NCI-H128 (cell line): ENCODE measurements at regions not wholly inside any gene's neighbourhood (a gene's known extent, or its start where the extent isn't known, plus 50 kb on each side); places are given as distances from the start of the nearest gene placed in this dataset.
"Not testable (repeated sequence)": the region's sequence is repeated elsewhere in the genome, so short reads cannot be mapped to it uniquely, and the experiment has no call there.

Experiments used
- DNase-seq: peaks from one replicate; lab custom pipeline; 2025; ENCODE audit not compliant: unreplicated experiment; lab: John Stamatoyannopoulos, UW

DNA sequence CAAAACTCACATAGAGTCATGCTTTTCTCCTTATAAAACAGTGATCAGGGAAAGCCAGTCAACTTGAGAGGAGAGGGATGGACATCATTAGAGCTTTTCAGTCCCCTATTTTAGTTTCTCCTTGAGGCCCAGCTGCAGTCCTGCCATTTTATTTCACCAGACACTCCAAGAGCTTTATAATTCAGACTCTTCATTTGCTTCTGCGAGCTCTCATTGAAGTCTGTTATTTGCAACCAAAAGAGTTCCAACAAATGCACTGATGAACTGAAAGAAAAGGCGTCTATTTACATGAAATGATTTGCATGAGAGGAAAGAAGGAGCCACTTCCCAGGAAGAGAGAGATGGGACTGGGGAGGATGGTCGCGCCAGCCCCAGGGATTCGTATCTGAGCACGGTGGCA lies 86.8 kb downstream of the NDUFA12 start:
- no peak for DNase-seq

DNA sequence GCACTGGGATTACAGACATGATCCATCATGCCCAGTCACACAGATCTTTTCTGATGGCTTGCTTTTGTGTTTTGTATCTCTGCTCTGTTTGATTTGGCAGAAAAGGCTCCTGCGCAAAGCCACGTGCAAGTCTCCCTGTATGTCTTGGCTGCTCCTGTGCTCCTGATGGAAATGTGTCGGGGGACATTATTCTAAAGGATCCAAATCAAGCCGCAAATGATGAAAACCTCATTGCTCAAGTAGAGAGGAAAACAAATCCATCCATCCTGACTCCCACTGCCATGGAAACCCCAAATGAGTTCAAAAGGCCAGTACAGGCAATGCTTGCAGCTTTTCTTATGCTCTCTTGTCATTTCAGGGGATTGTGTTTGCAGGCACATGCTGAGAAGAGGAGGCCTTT lies 93.8 kb downstream of the NDUFA12 start:
- DNase-seq: no peak

DNA sequence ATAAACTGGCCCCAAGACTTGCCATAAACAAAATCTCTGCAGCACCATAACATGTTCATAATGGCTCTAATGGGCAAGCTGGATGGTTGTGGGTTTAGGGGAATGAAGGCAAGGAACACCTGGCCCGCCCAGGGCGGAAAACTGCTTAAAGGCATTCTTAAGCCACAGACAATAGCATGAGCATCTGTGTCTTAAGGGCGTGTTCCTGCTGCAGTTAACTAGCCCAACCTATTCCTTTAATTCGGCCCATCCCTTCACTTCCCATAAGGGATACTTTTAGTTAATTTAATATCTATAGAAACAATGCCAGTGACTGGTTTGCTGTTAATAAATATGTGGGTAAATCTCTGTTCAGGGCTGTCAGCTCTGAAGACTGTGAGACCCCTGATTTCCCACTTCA lies 97.7 kb downstream of the NDUFA12 start:
- not testable (repeated sequence) for DNase-seq

DNA sequence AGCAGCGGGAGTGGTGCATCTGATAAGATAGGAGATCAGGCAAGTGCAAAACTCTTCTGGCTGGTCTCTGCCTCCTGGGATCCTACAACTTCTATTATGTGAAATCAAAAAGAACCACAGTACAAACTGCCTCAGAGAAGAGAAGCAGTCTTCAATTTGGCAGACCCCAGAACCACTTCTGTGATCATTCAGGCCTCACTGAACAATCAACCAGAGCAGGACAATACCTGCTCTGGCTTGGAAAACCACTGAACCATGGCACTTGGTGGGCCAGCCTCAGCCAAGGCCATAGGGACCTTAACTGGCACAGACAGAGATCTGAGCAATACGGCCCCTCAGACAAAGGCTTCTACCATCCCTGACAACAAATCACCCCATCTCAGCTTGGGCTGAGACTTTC lies 103.0 kb downstream of the NDUFA12 start:
- DNase-seq: no peak

DNA sequence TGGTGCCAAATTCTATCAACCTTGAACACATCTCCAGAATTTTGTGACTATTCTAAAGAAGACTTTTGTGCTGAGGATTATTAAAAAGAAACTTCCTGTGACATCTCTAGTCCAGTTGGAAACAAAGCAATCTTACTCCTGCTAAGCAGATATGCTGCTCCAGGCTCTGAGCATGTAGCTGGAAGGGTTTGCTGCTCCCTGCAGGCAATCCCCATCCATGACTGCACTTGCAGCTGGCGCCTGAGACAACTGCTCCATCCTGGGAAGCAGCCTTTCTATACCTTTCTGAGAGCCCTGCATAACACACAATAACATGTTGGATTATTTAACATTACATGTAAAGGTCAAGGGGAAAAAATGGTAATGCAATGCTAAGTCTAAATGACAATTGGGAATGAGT lies 105.1 kb downstream of the NDUFA12 start:
- DNase-seq: no peak

DNA sequence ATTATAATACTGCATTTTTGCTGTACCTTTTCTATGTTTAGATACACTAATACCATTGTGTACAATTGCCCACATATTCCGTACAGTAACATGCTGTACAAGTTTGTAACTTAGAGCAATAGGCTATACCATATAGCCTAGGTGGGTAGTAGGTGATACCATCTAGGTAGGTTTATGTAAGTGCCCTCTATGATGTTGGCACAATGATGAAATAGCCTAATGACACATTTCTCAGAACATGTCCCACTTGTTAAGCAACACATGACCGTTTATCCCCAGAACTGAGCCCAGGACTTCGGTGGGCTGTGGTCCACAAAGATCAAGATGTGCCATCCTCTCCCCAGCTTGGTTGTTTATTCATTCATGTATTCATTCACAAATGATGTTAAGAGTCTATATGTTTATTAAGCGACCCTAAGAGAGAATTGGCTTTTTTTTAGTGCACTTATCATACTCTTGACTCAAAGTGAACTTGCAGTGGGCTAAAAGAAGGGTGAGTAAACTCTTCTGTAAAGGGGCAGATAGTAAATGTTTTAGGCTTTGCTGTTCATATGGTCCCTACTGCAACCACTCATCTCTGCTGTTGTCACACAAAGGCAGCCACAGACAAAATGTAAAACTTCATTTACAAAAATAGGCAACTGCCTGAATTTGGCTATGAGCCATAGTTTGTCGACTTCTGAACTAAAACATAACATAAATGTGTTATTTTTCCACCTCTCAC lies 110.8 kb downstream of the NDUFA12 start:
- DNase-seq: no peak

DNA sequence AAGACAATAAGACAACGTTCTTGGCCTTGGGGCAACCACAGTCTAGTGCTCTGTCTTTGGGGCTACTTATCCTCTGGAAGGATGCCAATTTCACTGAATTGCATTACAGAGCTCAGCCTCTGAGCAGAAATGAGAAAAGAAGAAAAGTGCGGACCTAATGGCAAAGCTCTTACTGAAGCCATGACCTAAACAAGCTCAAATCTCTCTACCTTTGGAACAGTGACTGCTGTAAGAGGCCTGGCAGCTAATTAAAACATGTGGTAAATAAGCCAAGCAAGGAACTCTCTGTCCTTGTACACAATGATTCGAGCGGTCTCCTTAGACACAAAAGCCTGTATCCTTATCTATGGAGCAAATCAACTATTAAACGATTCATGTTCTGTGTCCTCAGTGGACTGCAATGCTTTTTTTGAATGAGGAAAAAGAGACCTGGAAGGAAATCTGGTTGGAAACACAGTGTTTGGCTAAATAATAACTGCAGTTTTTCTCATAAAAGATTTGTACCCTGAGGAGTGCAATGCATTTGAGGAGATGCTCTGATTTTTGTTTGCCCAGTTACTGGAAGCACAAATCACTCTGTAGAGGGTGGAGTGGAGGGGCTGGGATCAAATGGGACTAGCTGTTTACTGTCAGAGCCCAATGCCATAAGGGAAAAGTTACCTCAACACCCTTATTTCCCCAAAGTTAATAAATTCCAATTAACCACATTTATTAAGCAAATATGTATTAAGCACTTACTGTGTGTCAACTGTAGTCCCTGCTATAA lies 113.9 kb downstream of the NDUFA12 start:
- DNase-seq: no peak

DNA sequence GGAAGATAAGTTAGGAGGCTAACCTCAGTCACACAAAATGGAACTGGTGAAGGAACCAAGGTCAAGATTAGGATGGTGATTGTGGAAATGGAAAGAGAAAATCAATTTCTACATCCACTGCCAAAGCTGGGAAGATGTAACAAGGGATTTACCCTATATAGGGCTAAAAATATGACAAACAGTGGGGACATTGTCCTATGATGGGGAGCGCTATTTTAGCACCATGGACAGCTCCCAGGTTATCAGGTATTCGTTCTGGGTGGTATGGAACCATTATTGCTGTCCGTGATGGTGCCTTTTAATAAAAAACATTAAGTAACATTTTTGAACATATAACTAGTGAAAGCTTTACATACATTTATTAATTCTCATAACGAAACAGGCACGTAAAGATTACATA lies 124.0 kb downstream of the NDUFA12 start:
- DNase-seq: no peak

DNA sequence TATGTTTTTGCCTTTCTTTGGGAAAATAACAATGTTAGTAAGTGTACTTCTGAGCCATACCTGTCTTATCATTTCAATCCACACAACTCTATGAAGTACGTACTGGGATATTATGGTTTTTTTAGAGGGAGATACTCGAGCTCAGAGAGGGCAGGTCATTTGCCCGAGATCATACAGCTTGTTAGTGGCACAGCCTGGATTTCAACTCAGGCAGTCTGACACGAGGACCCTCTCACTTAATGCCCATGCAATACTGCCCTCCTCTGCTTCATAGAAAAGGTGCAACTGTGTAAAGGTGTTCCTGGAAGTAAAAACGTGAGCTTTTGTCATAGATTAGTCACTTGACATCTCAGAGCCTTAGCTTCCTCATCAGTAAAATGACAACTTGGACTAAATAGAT lies 128.0 kb downstream of the NDUFA12 start:
- DNase-seq: no peak

DNA sequence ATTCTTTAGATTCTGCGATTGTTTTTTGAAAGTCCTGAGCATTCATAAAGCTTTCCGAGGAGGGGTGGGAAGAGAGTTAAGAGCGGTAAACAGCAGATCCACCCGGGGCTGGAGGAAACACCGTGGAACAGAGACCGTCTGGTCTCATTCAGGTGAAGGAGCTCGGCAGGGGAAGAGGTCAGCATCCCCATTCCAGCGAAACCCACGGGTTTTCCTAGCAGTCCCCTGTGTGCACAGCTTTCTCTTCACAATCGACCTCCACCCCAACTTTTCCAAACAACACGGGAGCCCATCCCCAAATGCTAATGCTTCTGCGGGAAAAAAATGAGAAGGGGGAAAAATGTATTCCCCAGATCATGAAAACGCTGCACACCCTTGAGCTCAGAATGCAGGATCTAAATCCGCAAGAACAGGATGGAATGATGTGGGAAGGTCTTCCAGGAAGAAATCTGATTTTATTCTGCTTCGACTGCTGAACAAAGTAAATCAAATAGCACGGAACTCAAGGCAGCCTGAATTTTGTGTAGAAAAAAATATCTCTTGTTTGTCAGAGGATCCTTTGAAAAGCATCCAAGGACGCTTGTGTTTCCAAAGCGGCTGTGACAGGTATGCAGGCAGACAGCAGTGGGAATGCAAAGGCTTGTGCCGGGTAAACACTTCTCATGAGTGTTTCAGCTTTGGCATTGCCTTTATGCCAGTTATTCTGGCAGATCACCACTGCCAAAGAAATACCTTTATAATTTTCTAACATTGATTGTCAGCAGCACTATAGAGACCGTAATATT lies 128.8 kb downstream of the NDUFA12 start:
- DNase-seq: peak; percentile 10

DNA sequence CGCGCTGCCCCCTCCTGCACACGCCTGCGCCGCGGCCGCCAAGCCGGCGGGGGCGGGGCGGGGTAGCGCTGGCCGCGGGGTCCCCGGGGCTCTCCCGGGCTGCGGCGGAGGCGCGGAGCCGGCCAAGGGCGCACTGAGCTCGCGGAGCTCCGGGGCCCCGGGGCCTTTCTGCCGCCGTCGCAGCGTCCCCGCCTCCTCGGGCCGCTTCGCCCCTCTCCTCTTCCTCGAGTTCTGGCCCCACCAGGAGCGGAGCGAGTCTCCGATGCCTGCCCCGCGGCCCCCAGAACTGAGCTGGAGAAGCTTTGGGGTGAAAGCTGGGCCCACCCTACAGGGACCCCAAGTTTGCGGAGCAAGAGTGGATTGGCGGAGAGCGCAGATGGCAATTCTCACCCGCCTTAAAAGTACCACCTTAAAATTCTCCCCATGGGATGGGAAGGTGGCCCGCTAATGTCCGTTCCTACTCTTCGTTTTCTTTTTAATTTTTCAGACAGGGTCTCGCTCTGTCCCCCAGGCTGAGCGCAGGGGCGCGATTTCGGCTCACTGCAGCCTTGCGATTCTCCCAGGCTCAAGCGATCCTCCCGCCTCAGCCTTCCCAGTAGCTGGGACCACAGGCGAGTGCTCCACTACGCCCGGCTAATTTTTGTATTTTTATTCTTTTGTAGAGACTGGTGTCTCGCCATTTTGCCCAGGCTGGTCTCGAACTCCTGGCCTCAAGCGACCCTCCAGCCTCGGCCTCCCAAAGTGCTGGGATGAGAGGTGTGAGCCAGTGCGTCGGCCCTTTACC lies 129.6 kb downstream of the NDUFA12 start:
- DNase-seq: peak; percentile 5

DNA sequence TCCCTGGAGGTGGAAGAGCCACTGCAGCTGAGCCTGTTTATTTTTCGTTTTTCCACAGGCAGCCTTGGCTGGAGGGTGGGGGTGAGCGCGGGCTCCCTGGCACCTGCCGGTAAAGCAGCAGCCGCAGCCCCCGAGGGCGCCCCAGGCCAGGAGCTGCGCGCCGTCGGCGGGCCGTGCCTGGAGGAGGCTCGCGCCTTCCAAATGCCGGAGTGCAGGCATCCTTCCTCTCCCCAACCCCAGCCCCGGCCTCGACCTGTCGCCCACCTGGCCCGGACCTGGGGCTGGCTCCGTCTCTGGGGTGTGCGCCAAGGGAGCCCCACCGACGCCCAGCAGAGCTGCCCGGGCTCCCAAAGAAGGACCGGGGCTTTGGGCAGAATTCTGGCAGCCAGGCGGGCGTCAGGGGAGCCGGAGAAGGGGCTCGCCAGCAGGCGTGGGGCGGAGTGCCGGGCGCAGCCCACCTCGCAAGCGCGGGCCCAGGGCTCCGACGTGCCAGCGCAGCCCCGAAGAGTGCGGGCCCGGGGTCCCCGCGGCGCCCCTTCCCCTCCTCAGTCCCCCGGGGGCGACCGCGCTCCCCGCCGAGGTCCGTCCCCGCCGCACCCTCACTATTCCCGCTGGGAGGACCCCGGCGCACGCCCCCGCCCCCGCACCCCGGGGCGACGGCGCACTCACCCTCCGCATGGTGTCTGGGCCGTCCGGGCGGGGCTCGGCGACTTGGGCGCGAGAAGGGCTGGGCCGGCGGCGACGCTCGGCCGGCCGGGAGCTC lies 130.3 kb downstream of the NDUFA12 start:
- no peak for DNase-seq

DNA sequence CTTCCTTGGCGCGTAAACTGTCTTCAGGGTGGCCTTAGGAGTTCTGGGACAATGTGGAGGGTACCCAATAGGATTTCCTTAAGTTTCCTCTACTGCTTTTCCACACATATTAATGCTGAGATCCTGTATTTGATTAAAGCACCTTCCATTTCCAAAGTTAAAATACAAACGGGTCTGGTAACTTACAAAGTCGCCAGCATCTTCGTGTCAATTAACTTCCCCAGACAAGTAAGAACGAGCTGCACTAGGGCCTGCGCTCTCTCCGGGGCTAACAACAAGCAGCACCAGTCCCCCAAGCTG lies 130.9 kb downstream of the NDUFA12 start:
- DNase-seq: no peak

DNA sequence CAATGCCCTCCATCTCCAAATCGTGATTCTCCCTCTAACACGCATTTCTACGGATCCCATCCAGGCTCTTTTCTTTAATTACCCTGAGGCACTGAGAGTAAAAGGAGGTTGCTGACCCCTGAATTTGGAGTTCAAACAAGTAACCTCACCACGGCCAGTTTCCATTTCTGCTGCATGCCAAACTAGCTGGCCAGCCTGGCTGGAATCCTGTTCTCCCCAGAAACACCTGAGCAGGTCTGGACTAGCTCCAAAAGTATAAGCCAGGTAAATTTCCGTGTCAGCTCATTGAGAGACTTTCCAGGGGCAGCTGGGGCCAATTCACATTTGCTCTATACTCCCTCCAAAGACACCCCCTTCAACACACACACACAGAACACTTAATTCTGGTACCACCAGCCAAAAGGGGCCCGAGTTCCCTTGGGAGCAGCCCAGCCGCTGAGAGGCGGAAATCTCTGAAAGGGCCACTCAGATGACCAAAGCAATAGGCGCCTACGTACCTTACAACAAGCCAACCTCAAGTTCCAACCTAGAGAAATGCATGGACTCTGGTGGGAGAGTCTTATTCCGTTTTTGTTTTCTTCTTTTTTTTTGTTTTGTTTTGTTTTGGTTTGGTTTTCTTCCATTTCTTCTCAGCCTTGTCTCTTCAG lies 131.4 kb downstream of the NDUFA12 start:
- no peak for DNase-seq

DNA sequence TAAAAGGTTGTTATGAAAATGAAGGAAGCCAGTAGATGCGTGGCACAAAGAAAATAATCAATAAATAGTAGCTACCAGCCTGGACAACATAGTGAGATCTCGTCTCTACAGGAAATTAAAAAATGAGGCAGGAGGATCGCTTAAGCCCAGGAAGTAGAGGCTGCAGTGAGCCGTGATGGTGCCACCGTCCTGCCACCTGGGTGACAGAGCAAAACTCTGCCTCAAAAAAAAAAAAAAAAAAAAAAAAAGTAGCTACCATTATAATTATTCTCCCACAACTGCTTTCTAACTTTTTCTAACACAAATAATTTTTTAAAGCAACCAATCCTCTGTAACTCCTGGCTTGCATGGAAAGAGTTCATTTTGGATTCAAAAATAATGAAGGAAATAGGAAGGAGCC lies 133.0 kb downstream of the NDUFA12 start:
- DNase-seq: no peak

DNA sequence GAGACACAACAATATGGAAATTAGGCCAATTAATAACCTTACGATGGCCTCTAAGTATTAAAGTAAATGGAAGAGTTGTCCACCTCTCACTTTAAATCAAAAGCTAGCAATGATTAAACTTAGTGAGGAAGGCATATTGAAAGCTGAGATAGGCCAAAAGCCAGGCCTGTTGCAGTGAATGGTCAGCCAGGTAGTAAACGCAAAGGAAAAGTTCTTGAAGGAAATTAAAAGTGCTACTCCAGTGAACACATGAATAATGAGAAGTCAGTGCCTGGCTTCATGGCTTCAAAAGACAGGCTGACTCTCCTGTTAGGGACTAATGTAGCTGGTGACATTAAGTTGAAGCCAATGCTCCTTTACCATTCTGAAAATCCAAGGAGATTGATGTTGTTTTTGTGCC lies 135.3 kb downstream of the NDUFA12 start:
- DNase-seq: no peak

DNA sequence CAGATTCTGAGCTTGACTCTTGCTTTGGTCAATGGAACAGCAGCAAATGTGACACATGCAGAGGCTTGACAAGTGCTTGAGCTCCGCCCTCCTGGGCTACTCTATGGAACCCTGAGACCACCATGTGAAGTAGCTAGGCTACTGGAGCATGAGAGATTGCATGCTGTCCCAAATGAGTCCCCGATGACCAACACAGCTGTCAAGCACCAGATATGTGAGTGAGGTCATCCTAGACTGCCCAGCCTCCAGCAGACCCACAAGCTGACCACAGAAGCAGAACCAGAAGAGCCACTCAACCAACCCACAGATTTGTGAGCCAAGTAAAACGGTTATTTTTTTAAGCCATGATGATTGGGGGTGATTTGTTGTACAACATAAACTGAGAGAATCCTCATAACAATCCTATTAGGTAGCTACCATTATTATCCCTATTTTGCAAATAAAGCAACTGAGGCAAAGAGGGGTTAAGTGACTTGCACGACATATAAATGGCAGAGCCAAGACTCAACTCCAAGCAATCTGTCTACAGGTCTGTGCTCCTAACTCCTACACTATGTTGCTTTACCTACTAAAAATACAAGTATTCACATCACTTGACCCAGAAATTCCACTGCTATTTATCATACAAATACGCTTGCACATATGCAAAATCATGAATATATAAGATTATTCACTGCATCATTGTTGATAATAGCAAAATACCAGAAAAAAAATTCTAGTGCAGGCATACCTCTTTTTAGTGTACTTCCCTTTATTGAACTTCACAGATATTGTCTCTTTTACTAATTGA lies 136.2 kb downstream of the NDUFA12 start:
- DNase-seq: no peak

DNA sequence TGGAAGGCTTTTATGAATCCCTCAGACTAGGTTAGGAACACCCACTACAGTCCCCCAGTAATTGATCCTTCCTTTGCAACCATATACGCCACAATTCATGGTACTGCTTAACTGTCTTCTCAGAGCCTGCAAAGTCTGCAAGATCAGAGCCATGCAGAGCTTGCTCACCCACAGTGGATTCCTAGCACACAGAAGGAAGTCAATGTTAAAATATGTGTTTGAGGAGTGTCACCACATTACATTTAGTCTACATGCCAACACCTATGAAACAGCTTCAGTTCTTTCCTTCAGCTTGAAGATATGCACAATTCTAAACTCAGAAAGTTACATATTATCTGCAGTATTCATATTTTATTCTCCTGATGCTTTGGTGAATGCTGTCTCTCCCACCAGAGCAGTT lies 138.5 kb downstream of the NDUFA12 start:
- no peak for DNase-seq

DNA sequence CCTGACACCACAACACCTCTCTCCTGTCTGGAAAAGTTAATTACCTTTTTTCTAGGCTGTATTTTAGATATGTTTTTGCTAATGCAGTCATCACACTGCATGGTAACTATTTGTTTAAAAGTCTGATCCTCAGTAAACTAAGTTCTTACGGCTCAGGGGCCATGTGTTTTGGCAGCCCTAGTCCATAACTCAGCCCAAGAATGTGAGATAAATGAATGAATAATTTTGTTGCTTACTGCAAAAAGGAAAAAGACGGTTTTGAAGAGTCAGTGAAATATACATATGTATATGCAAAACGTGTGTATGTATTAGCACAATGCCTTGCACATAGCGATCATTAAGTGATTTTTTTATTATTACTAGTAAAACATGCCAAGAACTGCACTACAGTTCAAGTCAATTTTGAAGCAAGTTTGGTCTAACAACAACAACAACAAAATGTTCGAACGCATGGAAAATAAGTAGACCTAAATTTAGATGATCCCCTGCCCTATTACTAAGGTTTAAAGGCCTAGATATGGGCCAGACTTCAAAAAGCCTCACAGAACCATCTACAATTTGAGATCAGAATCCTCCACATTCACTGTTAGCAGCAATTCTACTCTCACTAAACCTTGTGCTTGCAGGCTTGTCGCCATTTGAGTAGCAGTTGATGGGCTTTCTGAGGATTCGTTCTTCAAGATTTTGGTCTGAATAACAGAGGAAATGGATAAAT lies 140.0 kb downstream of the NDUFA12 start:
- no peak for DNase-seq
